RKO (cell line): ENCODE measurements at regions not wholly inside any gene's neighbourhood (a gene's known extent, or its start where the extent isn't known, plus 50 kb on each side); places are given as distances from the start of the nearest gene placed in this dataset.

Experiments used
- DNase-seq: peaks from one replicate; pipeline ENCODE4 v3.0.0-alpha.2; 2016; ENCODE audit warnings: low spot score

GRCh38 chr16:13552062-13552959 lies 367.6 kb upstream of the ERCC4 start:
- DNase-seq, result no peak

- DNase-seq, result no peak
These were observed 367.0 kb upstream of the ERCC4 start for GRCh38 chr16:13552960-13553257.

GRCh38 chr16:13553453-13553985 lies 366.4 kb upstream of the ERCC4 start:
- DNase-seq, result no peak

GRCh38 chr16:13554005-13554404 lies 365.9 kb upstream of the ERCC4 start:
- DNase-seq, result no peak

GRCh38 chr16:13554643-13555042 lies 365.3 kb upstream of the ERCC4 start:
- DNase-seq, result no peak

- DNase-seq, result no peak
These were observed 362.5 kb upstream of the ERCC4 start for GRCh38 chr16:13557418-13557817.

- DNase-seq, result no peak
These were observed 361.2 kb upstream of the ERCC4 start for GRCh38 chr16:13558752-13559151.

- no peak for DNase-seq
These were observed 360.3 kb upstream of the ERCC4 start for GRCh38 chr16:13559624-13560023.

GRCh38 chr16:13560151-13560550 lies 359.8 kb upstream of the ERCC4 start:
- no peak for DNase-seq

- no peak for DNase-seq
These were observed 358.5 kb upstream of the ERCC4 start for GRCh38 chr16:13561291-13562070.

GRCh38 chr16:13568803-13569202 lies 351.2 kb upstream of the ERCC4 start:
- no peak for DNase-seq

- no peak for DNase-seq
These were observed 350.0 kb upstream of the ERCC4 start for GRCh38 chr16:13569986-13570385.

GRCh38 chr16:13571036-13571435 lies 348.9 kb upstream of the ERCC4 start:
- DNase-seq, result no peak

GRCh38 chr16:13573903-13574302 lies 346.1 kb upstream of the ERCC4 start:
- no peak for DNase-seq

- no peak for DNase-seq
These were observed 333.9 kb upstream of the ERCC4 start for GRCh38 chr16:13586051-13586450.

- DNase-seq, result no peak
These were observed 332.8 kb upstream of the ERCC4 start for GRCh38 chr16:13587181-13587580.

- DNase-seq, result no peak
These were observed 325.1 kb upstream of the ERCC4 start for GRCh38 chr16:13594823-13595222.

- DNase-seq, result no peak
These were observed 313.1 kb upstream of the ERCC4 start for GRCh38 chr16:13606804-13607203.

GRCh38 chr16:13607289-13607688 lies 312.7 kb upstream of the ERCC4 start:
- DNase-seq, result no peak

- no peak for DNase-seq
These were observed 308.4 kb upstream of the ERCC4 start for GRCh38 chr16:13611596-13611995.

- DNase-seq, result no peak
These were observed 307.3 kb upstream of the ERCC4 start for GRCh38 chr16:13612623-13613022.

- no peak for DNase-seq
These were observed 306.8 kb upstream of the ERCC4 start for GRCh38 chr16:13613165-13613564.

- DNase-seq, result no peak
These were observed 298.3 kb upstream of the ERCC4 start for GRCh38 chr16:13621639-13622038.
